ENCODE measurements at regions not wholly inside any gene's neighbourhood (a gene's known extent, or its start where the extent isn't known, plus 50 kb on each side); places are given as distances from the start of the nearest gene placed in this dataset.

DNA sequence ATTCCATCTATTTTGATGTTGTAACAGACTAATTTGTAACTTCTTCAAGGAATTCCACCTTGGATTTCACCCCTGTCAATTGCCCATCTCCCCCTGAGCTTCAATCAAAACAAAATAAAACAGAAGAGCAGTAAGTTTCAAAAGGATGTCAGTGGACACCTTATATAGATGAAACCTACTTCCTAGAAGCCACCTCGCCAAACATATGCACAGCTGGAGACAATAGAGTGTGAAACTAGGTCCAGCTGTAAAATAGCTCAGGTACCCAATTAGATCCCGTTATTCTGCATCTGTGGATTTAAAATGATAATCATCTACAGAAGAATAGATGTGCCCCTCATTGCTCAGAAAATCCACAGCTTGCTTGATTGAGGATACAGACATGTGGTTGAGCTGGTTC, 598.6 kb downstream of the SH2D4B start:
- Histone ChIP-seq H3K4me3 (ENCODE audit: low read depth, low read length) (no peak overlapping the region), H3K4me1 (ENCODE audit: control insufficient read depth, insufficient read depth, low read length, unreplicated experiment) (no peaks in the 10 kb centered on the region), H3K36me3 (ENCODE audit: insufficient read depth, low read length) (no peaks in the 10 kb centered on the region), H2AFZ (ENCODE audit: low read length, unreplicated experiment) (no peak overlapping the region), H3K27me3 (ENCODE audit: insufficient read depth, low read length) (no peaks in the 10 kb centered on the region), H3K79me2 (ENCODE audit: control insufficient read depth, insufficient read depth, low read length, unreplicated experiment) (no peaks in the 10 kb centered on the region), H3K27ac (ENCODE audit: low read depth, low read length) (no peak overlapping the region)

DNA sequence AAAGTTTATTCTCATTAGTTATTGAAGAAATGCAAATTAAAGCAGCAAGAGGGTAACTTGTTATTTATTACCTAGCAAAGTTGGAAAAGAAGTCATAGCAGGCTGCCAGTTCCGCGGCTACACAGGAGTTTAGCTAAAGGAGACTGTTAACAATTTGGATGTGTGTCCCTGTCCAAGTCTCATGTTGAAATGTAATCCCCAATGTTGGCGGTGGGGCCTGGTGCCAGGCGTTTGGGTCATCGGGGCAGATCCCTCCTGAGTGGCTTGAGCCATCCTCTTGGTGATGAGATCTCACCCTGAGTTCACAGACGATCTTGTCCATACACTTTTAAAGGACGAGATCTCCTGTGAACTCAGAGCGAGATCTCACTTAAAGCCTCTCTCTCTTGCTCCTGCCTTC, 608.3 kb downstream of the SH2D4B start:
- no peaks in the 10 kb centered on the region for H3K27me3 ChIP-seq (ENCODE audit: insufficient read depth, low read length)
- H3K36me3 ChIP-seq (ENCODE audit: insufficient read depth, low read length), result no peaks in the 10 kb centered on the region
- H3K79me2 ChIP-seq (ENCODE audit: control insufficient read depth, insufficient read depth, low read length, unreplicated experiment), result no peaks in the 10 kb centered on the region
- no peak overlapping the region for H3K4me3 ChIP-seq (ENCODE audit: low read depth, low read length)
- H3K4me1 ChIP-seq (ENCODE audit: control insufficient read depth, insufficient read depth, low read length, unreplicated experiment), result no peaks in the 10 kb centered on the region
- no peak overlapping the region for H2AFZ ChIP-seq (ENCODE audit: low read length, unreplicated experiment)
- no peak overlapping the region for H3K27ac ChIP-seq (ENCODE audit: low read depth, low read length)

DNA sequence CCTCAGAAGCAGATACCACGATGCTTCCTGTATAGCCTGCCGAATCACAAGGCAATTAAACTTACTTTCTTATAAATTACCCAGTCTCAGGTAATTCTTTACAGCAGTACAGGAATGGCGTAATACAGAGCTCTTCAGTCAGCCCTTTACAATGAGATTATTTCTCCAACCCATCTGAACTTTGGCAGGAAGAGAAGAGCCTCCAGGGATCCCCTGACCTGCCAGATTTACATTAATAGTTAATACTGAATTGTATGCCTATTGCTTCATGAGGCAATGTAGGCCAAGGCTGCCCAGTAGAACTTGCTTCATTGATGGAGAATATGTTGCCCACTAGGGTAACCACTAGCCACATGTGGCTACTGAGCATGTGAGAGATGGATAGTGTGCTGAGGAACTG, 608.7 kb downstream of the SH2D4B start:
- Histone ChIP-seq H2AFZ (ENCODE audit: low read length, unreplicated experiment) (no peak overlapping the region), H3K4me1 (ENCODE audit: control insufficient read depth, insufficient read depth, low read length, unreplicated experiment) (no peaks in the 10 kb centered on the region), H3K36me3 (ENCODE audit: insufficient read depth, low read length) (no peaks in the 10 kb centered on the region), H3K4me3 (ENCODE audit: low read depth, low read length) (no peak overlapping the region), H3K27me3 (ENCODE audit: insufficient read depth, low read length) (no peaks in the 10 kb centered on the region), H3K79me2 (ENCODE audit: control insufficient read depth, insufficient read depth, low read length, unreplicated experiment) (no peaks in the 10 kb centered on the region), H3K27ac (ENCODE audit: low read depth, low read length) (no peak overlapping the region)

DNA sequence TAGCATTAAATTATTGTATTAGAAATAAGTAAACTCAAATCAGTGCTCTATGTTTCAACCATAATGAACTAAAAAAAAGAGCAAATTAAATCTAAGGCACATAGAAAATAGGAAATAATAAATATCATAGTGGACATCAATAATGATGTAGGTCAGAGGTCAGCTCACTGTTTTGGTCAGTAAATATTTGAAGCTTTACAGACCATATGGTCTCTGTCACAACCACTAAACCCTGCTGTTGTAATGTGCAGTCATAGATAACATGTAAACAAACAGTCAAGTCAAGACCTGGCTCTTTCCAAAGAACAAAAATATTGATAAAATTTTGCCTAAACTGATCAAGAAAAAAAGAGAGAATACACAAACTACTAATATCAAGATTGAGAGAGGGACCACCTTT, 615.0 kb downstream of the SH2D4B start:
- Histone ChIP-seq H3K4me1 (ENCODE audit: control insufficient read depth, insufficient read depth, low read length, unreplicated experiment) (no peaks in the 10 kb centered on the region), H3K27me3 (ENCODE audit: insufficient read depth, low read length) (no peaks in the 10 kb centered on the region), H3K79me2 (ENCODE audit: control insufficient read depth, insufficient read depth, low read length, unreplicated experiment) (no peaks in the 10 kb centered on the region), H2AFZ (ENCODE audit: low read length, unreplicated experiment) (no peak overlapping the region), H3K27ac (ENCODE audit: low read depth, low read length) (no peak overlapping the region), H3K4me3 (ENCODE audit: low read depth, low read length) (no peak overlapping the region), H3K36me3 (ENCODE audit: insufficient read depth, low read length) (no peaks in the 10 kb centered on the region)

DNA sequence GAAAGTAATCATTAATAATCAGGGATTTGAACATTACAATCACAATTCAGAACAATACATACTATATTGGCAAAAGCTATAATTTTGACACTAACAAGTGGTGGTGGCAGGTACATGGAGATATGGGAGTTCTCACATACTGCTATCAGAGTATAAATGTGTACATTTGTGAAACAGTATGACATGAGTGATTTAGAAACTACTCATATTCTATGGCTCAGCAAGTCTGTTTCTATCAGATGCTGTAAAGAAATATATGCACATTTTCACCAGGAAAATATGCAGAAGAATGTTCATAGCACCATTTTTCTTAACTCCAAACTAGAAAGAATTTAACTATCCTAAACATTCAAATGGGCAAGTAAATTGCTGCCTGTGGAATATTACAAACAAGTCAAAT, 620.0 kb downstream of the SH2D4B start:
- Histone ChIP-seq H3K4me3 (ENCODE audit: low read depth, low read length) (no peak overlapping the region), H3K79me2 (ENCODE audit: control insufficient read depth, insufficient read depth, low read length, unreplicated experiment) (no peaks in the 10 kb centered on the region)

DNA sequence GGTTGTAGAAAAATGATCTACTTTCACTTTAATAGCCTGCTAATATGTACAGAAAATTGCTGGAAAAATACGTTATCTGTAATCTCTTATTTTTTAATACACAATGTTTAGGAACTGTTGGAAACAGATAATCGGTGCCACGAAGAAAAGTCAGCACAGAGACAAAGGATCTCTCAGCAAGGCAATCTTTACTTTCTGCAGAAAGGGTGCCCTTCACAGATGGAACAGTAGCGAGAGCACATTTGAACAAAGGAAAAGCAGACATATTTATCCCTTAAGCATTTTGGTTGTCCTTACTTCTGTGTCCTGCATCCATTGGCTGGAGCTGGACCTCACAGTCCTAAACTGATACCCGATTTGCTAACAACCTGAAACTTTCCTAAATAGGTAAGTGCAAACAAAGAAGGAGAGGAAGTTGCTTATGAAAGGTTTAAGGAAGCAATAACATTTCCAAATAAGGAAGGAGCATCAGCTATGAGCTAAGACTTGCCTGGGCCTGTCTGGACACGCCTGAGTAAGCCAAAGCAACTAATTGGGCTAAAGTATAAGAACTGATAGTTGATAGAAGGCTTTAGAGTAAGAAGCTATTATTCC, 640.0 kb downstream of the SH2D4B start:
- no peak overlapping the region for H2AFZ ChIP-seq (ENCODE audit: low read length, unreplicated experiment)

More for the DNA sequence above, 620.0 kb downstream of the SH2D4B start:
- no peak overlapping the region for H2AFZ ChIP-seq (ENCODE audit: low read length, unreplicated experiment)
- H3K27me3 ChIP-seq (ENCODE audit: insufficient read depth, low read length), result no peaks in the 10 kb centered on the region
- no peaks in the 10 kb centered on the region for H3K4me1 ChIP-seq (ENCODE audit: control insufficient read depth, insufficient read depth, low read length, unreplicated experiment)
- no peaks in the 10 kb centered on the region for H3K36me3 ChIP-seq (ENCODE audit: insufficient read depth, low read length)
- H3K27ac ChIP-seq (ENCODE audit: low read depth, low read length), result no peak overlapping the region

DNA sequence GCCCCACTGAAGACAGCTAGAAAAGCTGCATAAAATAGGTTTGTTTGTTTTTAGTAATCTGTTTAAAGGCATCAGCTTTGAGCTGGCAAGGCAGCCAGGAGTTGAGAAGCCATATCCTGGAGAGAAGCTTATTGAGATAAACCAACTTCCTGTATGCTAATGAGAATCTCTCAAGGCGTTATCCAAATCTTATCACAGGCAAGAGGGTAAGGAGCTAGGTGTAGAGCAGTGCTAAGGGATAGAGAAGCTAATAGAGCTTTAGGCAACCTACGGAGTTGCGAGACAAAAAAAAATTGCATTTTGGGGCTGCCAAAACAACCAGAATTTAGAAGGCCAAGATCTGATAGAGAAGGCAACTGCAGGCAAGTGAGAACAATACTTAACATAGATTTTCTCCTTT, 641.6 kb downstream of the SH2D4B start:
- H3K36me3 ChIP-seq (ENCODE audit: insufficient read depth, low read length), result no peaks in the 10 kb centered on the region
- no peaks in the 10 kb centered on the region for H3K4me1 ChIP-seq (ENCODE audit: control insufficient read depth, insufficient read depth, low read length, unreplicated experiment)
- no peaks in the 10 kb centered on the region for H3K79me2 ChIP-seq (ENCODE audit: control insufficient read depth, insufficient read depth, low read length, unreplicated experiment)
- no peak overlapping the region for H3K27ac ChIP-seq (ENCODE audit: low read depth, low read length)
- H3K4me3 ChIP-seq (ENCODE audit: low read depth, low read length), result no peak overlapping the region
- no peaks in the 10 kb centered on the region for H3K27me3 ChIP-seq (ENCODE audit: insufficient read depth, low read length)
- no peak overlapping the region for H2AFZ ChIP-seq (ENCODE audit: low read length, unreplicated experiment)

More for the DNA sequence above, 640.0 kb downstream of the SH2D4B start:
- Histone ChIP-seq H3K36me3 (ENCODE audit: insufficient read depth, low read length) (no peaks in the 10 kb centered on the region), H3K27ac (ENCODE audit: low read depth, low read length) (no peak overlapping the region), H3K4me1 (ENCODE audit: control insufficient read depth, insufficient read depth, low read length, unreplicated experiment) (no peaks in the 10 kb centered on the region), H3K4me3 (ENCODE audit: low read depth, low read length) (no peak overlapping the region), H3K27me3 (ENCODE audit: insufficient read depth, low read length) (no peaks in the 10 kb centered on the region), H3K79me2 (ENCODE audit: control insufficient read depth, insufficient read depth, low read length, unreplicated experiment) (no peaks in the 10 kb centered on the region)

DNA sequence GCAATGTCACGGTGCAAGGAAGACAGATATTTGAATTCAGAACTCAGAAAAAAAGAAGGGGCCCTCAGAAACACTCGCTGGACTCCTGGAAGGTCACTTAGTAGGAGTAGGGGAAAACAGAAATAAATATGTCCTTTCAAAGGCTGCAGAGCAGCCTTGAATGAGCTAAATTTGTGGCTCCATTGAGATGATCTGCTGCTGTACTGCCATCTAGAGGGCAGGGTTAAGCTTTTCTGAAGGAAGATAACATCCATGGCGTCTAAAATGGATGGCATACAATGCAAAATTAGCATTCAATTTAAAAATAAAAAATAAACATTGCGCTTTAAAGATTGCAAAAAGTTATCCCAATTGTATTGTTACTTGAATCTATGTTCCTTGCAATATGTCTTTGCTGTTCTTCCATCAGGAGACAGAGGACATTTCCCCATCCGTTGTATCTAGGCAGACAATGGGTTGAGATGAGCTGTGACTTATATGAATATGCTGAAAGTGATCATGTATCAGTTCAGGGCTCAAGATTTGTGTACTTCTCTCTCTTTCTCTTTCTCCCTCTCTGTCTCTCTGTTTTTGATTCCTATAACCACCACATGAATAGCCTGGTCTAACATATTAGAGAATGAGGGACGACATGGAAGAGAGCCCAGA, 642.2 kb downstream of the SH2D4B start:
- no peaks in the 10 kb centered on the region for H3K79me2 ChIP-seq (ENCODE audit: control insufficient read depth, insufficient read depth, low read length, unreplicated experiment)
- no peaks in the 10 kb centered on the region for H3K27me3 ChIP-seq (ENCODE audit: insufficient read depth, low read length)
- H3K36me3 ChIP-seq (ENCODE audit: insufficient read depth, low read length), result no peaks in the 10 kb centered on the region
- no peak overlapping the region for H3K4me3 ChIP-seq (ENCODE audit: low read depth, low read length)
- H3K27ac ChIP-seq (ENCODE audit: low read depth, low read length), result no peak overlapping the region
- no peak overlapping the region for H2AFZ ChIP-seq (ENCODE audit: low read length, unreplicated experiment)
- H3K4me1 ChIP-seq (ENCODE audit: control insufficient read depth, insufficient read depth, low read length, unreplicated experiment), result no peaks in the 10 kb centered on the region

DNA sequence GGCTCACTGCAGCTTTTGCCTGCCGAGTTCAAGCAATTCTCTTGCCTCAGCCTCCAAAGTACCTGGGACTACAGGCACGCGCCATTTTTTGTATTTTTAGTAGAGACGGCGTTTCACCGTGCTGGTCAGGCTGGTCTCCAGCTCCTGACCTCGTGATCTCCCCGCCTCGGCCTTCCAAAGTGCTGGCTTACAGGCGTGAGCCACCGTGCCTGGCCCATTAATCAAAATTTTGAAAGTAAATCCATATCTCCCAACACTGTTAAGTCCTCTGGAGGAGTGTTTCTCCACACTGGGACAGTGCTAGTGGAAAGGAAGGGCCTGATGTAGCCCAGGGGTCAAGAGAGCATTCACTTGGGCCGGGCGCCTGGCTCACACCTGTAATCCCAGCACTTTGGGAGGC, 644.6 kb downstream of the SH2D4B start:
- Histone ChIP-seq H3K36me3 (ENCODE audit: insufficient read depth, low read length) (no peaks in the 10 kb centered on the region), H3K27me3 (ENCODE audit: insufficient read depth, low read length) (no peaks in the 10 kb centered on the region), H3K4me1 (ENCODE audit: control insufficient read depth, insufficient read depth, low read length, unreplicated experiment) (no peaks in the 10 kb centered on the region)

DNA sequence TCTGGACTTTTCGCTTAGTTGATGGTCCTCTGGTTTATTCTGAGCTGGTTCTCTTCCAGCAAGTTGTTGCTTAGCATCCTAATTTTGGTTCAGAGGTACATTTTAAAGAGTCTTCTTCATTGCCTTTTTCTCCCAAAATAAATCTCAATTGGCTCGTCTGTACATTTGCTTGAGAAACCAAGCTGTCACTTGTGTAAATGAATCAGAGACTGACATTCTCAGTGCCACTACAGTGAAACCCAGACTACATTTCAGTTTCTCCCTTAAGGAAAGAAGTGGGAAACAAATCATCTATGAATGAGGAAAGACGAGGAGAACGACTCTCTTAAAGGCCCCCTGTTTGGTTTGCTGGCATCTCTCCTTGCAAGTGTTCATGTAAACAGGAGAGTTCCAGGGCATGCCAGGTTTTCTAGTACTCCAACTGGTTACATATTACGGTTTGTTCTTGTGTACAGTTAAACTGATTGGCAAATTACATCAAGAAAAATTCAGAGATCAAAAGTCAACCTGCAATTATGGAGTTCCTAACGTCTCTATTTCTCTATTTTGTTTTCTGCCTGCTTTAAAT, 654.6 kb downstream of the SH2D4B start:
- no peaks in the 10 kb centered on the region for H3K79me2 ChIP-seq (ENCODE audit: control insufficient read depth, insufficient read depth, low read length, unreplicated experiment)
- H3K36me3 ChIP-seq (ENCODE audit: insufficient read depth, low read length), result no peaks in the 10 kb centered on the region
- no peaks in the 10 kb centered on the region for H3K4me1 ChIP-seq (ENCODE audit: control insufficient read depth, insufficient read depth, low read length, unreplicated experiment)
- H2AFZ ChIP-seq (ENCODE audit: low read length, unreplicated experiment), result no peak overlapping the region
- no peak overlapping the region for H3K4me3 ChIP-seq (ENCODE audit: low read depth, low read length)
- H3K27ac ChIP-seq (ENCODE audit: low read depth, low read length), result no peak overlapping the region
- H3K27me3 ChIP-seq (ENCODE audit: insufficient read depth, low read length), result no peaks in the 10 kb centered on the region

More for the DNA sequence above, 644.6 kb downstream of the SH2D4B start:
- no peak overlapping the region for H3K4me3 ChIP-seq (ENCODE audit: low read depth, low read length)
- H3K79me2 ChIP-seq (ENCODE audit: control insufficient read depth, insufficient read depth, low read length, unreplicated experiment), result no peaks in the 10 kb centered on the region
- no peak overlapping the region for H3K27ac ChIP-seq (ENCODE audit: low read depth, low read length)
- H2AFZ ChIP-seq (ENCODE audit: low read length, unreplicated experiment), result no peak overlapping the region

DNA sequence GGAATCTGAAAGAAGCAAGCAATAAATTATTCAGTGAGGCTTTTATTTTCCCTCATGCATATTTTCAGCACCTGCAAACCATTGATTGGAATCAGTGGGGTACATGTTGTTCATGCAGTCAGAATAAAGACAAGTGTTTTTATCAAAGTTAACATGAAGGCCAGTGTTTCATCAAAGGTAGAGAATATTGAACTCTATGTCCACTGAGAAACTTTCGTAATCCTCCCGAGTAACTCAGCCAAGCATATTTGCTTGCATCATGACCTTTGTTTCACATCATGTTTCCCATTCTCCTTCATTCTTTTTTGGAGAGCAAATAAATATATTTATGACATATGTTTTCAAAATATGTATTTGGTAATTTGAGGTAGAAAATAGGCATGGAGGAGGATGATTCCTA, 663.1 kb downstream of the SH2D4B start:
- no peak overlapping the region for H3K27ac ChIP-seq (ENCODE audit: low read depth, low read length)
- no peak overlapping the region for H3K4me3 ChIP-seq (ENCODE audit: low read depth, low read length)
- H3K4me1 ChIP-seq (ENCODE audit: control insufficient read depth, insufficient read depth, low read length, unreplicated experiment), result no peaks in the 10 kb centered on the region
- H3K27me3 ChIP-seq (ENCODE audit: insufficient read depth, low read length), result no peaks in the 10 kb centered on the region
- no peaks in the 10 kb centered on the region for H3K79me2 ChIP-seq (ENCODE audit: control insufficient read depth, insufficient read depth, low read length, unreplicated experiment)
- no peak overlapping the region for H2AFZ ChIP-seq (ENCODE audit: low read length, unreplicated experiment)
- H3K36me3 ChIP-seq (ENCODE audit: insufficient read depth, low read length), result no peaks in the 10 kb centered on the region
